ENCODE measurements at regions not wholly inside any gene's neighbourhood (a gene's known extent, or its start where the extent isn't known, plus 50 kb on each side); places are given as distances from the start of the nearest gene placed in this dataset.

DNA sequence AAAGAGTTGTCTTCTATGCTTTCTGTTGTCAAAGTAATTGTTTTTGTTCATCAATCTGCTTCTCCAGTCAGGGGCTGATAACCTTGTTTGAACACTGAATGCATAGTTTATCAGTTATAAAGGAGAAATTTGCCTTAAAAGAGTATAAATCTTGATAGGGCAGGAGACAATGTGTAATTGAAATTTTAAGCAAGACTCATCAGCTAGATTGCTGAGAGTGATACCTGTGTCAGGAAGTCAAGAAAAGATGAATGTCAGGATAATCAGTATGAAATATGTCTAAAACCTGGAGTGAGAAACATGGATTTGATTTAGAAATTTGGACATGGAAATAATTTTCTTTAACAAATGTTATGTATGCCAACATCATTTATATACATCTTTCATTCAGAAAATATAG is 1258.1 kb downstream of the EFNA5 start:
- CTCF ChIA-PET (ENCODE audit: unreplicated experiment), result no interaction called here

DNA sequence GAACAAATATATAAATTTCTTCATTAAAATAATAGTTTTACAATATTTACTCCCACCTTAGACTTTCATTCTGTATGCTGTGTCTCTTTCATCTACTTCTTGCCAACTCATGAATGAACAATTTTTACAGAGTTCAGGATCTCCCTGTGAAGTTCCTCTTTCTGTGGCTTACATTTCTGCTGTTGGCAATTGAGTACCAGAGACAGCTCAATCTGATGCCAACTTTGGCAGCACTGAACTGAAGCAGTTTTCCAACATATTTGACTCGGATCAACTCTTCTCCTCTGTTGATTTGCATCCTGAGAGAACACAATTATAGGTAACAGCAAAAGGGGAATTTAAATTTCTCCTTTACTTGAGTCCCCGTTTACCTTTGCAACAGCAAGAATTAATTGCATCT is 1262.2 kb downstream of the EFNA5 start:
- BruUV-seq (replicated peaks), result no TSS peak
- H3K79me2 ChIP-seq (ENCODE audit: insufficient read depth, low read depth, low read length), result no peaks in the 10 kb centered on the region
- H2AFZ ChIP-seq (ENCODE audit: low read length), result no peak overlapping the region
- H3K36me3 ChIP-seq (ENCODE audit: insufficient read depth, low read length), result no peaks in the 10 kb centered on the region
- intact Hi-C loops (cut with micrococcal nuclease; ENCODE audit: unreplicated experiment), result no loop called here
- H4K20me1 ChIP-seq (ENCODE audit: insufficient read depth, low read length), result no peaks in the 10 kb centered on the region
- no peaks in the 10 kb centered on the region for H3K9me3 ChIP-seq (ENCODE audit: low read length)
- H3K4me1 ChIP-seq (ENCODE audit: insufficient read depth, low read length, poor library complexity, severe bottlenecking), result no peaks in the 10 kb centered on the region
- no peaks in the 10 kb centered on the region for H3K9me2 ChIP-seq (ENCODE audit: insufficient read depth, low read length)
- ChIA-PET POLR2A (no interaction called here), CTCF (ENCODE audit: unreplicated experiment) (no interaction called here)
- H3K4me3 ChIP-seq (ENCODE audit: low read depth, low read length, poor library complexity, severe bottlenecking), result no peak overlapping the region
- H3K4me2 ChIP-seq (ENCODE audit: low read length), result no peak overlapping the region
- H3K27ac ChIP-seq (ENCODE audit: low read depth, low read length, poor library complexity, severe bottlenecking), result no peak overlapping the region
- TF ChIP-seq EZH2phosphoT487 (IDR thresholded peaks at IDR 0.05; ENCODE audit: borderline replicate concordance, low read depth, low read length), result no peak
- TF ChIP-seq, protein P1, sequence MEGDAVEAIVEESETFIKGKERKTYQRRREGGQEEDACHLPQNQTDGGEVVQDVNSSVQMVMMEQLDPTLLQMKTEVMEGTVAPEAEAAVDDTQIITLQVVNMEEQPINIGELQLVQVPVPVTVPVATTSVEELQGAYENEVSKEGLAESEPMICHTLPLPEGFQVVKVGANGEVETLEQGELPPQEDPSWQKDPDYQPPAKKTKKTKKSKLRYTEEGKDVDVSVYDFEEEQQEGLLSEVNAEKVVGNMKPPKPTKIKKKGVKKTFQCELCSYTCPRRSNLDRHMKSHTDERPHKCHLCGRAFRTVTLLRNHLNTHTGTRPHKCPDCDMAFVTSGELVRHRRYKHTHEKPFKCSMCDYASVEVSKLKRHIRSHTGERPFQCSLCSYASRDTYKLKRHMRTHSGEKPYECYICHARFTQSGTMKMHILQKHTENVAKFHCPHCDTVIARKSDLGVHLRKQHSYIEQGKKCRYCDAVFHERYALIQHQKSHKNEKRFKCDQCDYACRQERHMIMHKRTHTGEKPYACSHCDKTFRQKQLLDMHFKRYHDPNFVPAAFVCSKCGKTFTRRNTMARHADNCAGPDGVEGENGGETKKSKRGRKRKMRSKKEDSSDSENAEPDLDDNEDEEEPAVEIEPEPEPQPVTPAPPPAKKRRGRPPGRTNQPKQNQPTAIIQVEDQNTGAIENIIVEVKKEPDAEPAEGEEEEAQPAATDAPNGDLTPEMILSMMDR (conservative IDR thresholded peaks at IDR 0.05; ENCODE audit: low read length), result no peak
- no peak for DNase-seq (ENCODE audit: low spot score)

More for the DNA sequence above, 1258.1 kb downstream of the EFNA5 start:
- no peaks in the 10 kb centered on the region for H3K4me1 ChIP-seq (ENCODE audit: insufficient read depth, low read length, poor library complexity, severe bottlenecking)
- H3K27ac ChIP-seq (ENCODE audit: low read depth, low read length, poor library complexity, severe bottlenecking), result no peak overlapping the region
- DNase-seq (ENCODE audit: low spot score), result no peak
- H3K9me3 ChIP-seq (ENCODE audit: low read length), result no peaks in the 10 kb centered on the region
- POLR2A ChIA-PET, result interaction anchor here (0.8 kb wide), 1 partner anchor 16 kb away, joined by 3 read pairs; no protein-coding TSS in a partner anchor
- no peak overlapping the region for H3K4me2 ChIP-seq (ENCODE audit: low read length)
- H3K4me3 ChIP-seq (ENCODE audit: low read depth, low read length, poor library complexity, severe bottlenecking), result no peak overlapping the region
- BruUV-seq (replicated peaks), result no TSS peak
- intact Hi-C loops (cut with micrococcal nuclease; ENCODE audit: unreplicated experiment), result no loop called here
- H3K79me2 ChIP-seq (ENCODE audit: insufficient read depth, low read depth, low read length), result no peaks in the 10 kb centered on the region
- H4K20me1 ChIP-seq (ENCODE audit: insufficient read depth, low read length), result no peaks in the 10 kb centered on the region
- no peaks in the 10 kb centered on the region for H3K36me3 ChIP-seq (ENCODE audit: insufficient read depth, low read length)
- TF ChIP-seq, protein P1 (conservative IDR thresholded peaks at IDR 0.05; ENCODE audit: low read length), result no peak
- TF ChIP-seq EZH2phosphoT487 (IDR thresholded peaks at IDR 0.05; ENCODE audit: borderline replicate concordance, low read depth, low read length), result no peak
- H3K9me2 ChIP-seq (ENCODE audit: insufficient read depth, low read length), result no peaks in the 10 kb centered on the region
- H2AFZ ChIP-seq (ENCODE audit: low read length), result no peak overlapping the region

GRCh38 chr5:106408141-106408540 is 1262.6 kb downstream of the EFNA5 start:
- Histone ChIP-seq H2AFZ (ENCODE audit: low read length) (no peak overlapping the region), H3K27ac (ENCODE audit: low read depth, low read length, poor library complexity, severe bottlenecking) (no peak overlapping the region), H3K9me2 (ENCODE audit: insufficient read depth, low read length) (no peaks in the 10 kb centered on the region), H3K79me2 (ENCODE audit: insufficient read depth, low read depth, low read length) (no peaks in the 10 kb centered on the region), H3K4me3 (ENCODE audit: low read depth, low read length, poor library complexity, severe bottlenecking) (no peak overlapping the region), H3K9me3 (ENCODE audit: low read length) (no peaks in the 10 kb centered on the region), H4K20me1 (ENCODE audit: insufficient read depth, low read length) (no peaks in the 10 kb centered on the region), H3K4me2 (ENCODE audit: low read length) (no peak overlapping the region), H3K4me1 (ENCODE audit: insufficient read depth, low read length, poor library complexity, severe bottlenecking) (no peaks in the 10 kb centered on the region), H3K36me3 (ENCODE audit: insufficient read depth, low read length) (no peaks in the 10 kb centered on the region)
- intact Hi-C loops (cut with micrococcal nuclease; ENCODE audit: unreplicated experiment), result no loop called here
- no peak for DNase-seq (ENCODE audit: low spot score)
- ChIA-PET CTCF (ENCODE audit: unreplicated experiment) (no interaction called here), POLR2A (interaction anchor here (0.7 kb wide), 1 partner anchor 632 kb away, joined by 3 read pairs; no protein-coding TSS in a partner anchor)
- TF ChIP-seq, protein P1 (conservative IDR thresholded peaks at IDR 0.05; ENCODE audit: low read length), result no peak
- no peak for TF ChIP-seq EZH2phosphoT487 (IDR thresholded peaks at IDR 0.05; ENCODE audit: borderline replicate concordance, low read depth, low read length)
- no TSS peak for BruUV-seq (replicated peaks)
